ENCODE measurements at regions not wholly inside any gene's neighbourhood (a gene's known extent, or its start where the extent isn't known, plus 50 kb on each side); places are given as distances from the start of the nearest gene placed in this dataset.

DNA sequence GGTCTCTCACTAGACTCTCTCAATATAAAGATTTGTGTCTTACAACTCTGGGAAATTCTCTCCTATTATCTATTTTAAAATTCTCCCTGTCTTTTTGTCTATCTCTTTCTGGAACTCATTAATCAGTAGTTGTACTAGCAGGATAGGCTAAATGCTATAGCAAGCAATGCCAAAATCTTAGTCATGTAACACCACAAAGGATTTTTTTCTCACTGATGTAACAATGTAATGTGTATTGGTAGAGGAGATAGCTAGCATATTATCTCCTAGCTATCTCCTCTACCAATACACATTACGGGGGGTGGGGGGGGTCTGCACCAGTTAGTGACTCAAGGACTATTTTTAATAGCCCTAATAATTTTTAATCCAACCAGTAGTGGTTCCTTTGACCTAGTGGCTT lies 225.4 kb downstream of the KLHL28 start:
- Histone ChIP-seq H3K18ac (ENCODE audit: low read depth, low read length) (no peak overlapping the region), H2AFZ (replicated peaks; ENCODE audit: low read length, poor library complexity) (no peak overlapping the region), H4K8ac (ENCODE audit: low read depth in 2 of 2, low read length in 2 of 2) (no peak overlapping the region), H3K4me2 (ENCODE audit: low read depth, low read length) (no peak overlapping the region), H2AK5ac (ENCODE audit: low read depth, low read length) (no peak overlapping the region), H3K36me3 (ENCODE audit: control insufficient read depth, insufficient read depth, low read length) (no peaks in the 10 kb centered on the region), H3K9ac (ENCODE audit: low read depth, low read length) (no peak overlapping the region), H3K23ac (ENCODE audit: low read depth, low read length) (no peak overlapping the region), H3K14ac (replicated peaks; ENCODE audit: low read depth, low read length) (no peak overlapping the region), H3K4me3 (ENCODE audit: insufficient read depth, low read depth, low read length) (no peak overlapping the region), H4K20me1 (ENCODE audit: insufficient read depth, low read length) (no peaks in the 10 kb centered on the region), H3K9me1 (ENCODE audit: insufficient read depth, low read length) (no peaks in the 10 kb centered on the region), H3K27me3 (ENCODE audit: control insufficient read depth, insufficient read depth, low read length) (no peaks in the 10 kb centered on the region), H2BK120ac (ENCODE audit: low read depth, low read length) (no peak overlapping the region), H3K27ac (ENCODE audit: insufficient read depth, low read length) (no peak overlapping the region), H2AK9ac (replicated peaks; ENCODE audit: low read depth, low read length, poor library complexity) (no peak overlapping the region), H3K4ac (ENCODE audit: low read depth, low read length) (no peak overlapping the region), H3K9me3 (ENCODE audit: control insufficient read depth, insufficient read depth, low read length) (no peaks in the 10 kb centered on the region), H3K79me1 (ENCODE audit: low read depth in 1 of 2, low read length in 2 of 2) (no peaks in the 10 kb centered on the region), H4K5ac (ENCODE audit: low read depth, low read length) (no peak overlapping the region), H2BK15ac (ENCODE audit: low read depth, low read length) (no peak overlapping the region), H3K4me1 (ENCODE audit: control insufficient read depth, insufficient read depth, low read length) (no peaks in the 10 kb centered on the region), H3K56ac (ENCODE audit: extremely low read depth, insufficient read depth, low read length) (no peak overlapping the region), H2BK5ac (ENCODE audit: low read depth, low read length, poor library complexity, severe bottlenecking) (no peak overlapping the region), H4K91ac (ENCODE audit: insufficient read depth, low read depth, low read length) (no peak overlapping the region), H2BK20ac (ENCODE audit: low read depth, low read length) (no peak overlapping the region)
- no peak for DNase-seq
- intact Hi-C loops (cut with micrococcal nuclease), result no loop called here
- no TSS peak for BruUV-seq (replicated peaks)
- no peak for TF ChIP-seq CHD1 (IDR thresholded peaks at IDR 0.05; ENCODE audit: low read depth, low read length)
- no peak for ATAC-seq (ENCODE audit: low read depth)
- in situ Hi-C loops (cut with MboI; ENCODE audit: low sequenced_read_pairs), result no loop called here
- POLR2A ChIA-PET (ENCODE audit: unreplicated experiment), result no interaction called here
- CTCF ChIA-PET, result interaction anchor here (0.6 kb wide), 1 partner anchor 12 kb away, joined by 3 read pairs; no protein-coding TSS in a partner anchor
- dilution Hi-C loops (cut with HindIII; ENCODE audit: low sequenced_read_pairs, unreplicated experiment), result no loop called here
- WGBS, 2 experiments (ENCODE audit: extremely low coverage in 2 of 2, insufficient read length in 1 of 2), result no CpG with 5 or more reads among the region's 1 CpG

All from IMR-90 (cell line).